ENCODE measurements at regions not wholly inside any gene's neighbourhood (a gene's known extent, or its start where the extent isn't known, plus 50 kb on each side); places are given as distances from the start of the nearest gene placed in this dataset.

DNA sequence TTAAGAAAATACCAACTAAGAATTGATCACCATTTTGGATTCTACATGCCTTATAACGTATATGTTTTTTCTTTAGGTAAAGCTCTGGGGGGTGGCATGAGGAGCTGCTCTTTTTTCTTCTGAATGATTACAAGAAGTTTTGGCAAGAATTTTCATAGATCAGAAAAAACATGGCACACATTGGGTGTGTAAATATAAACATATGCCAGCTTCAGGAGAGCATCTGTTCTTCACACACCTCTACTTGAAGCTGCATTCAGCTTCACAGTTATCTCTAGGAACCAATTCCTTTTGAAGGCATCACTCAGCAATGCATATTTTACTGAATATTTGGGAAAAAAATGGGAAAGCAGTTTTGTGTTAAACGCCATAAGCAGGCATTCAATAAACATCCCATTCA, 122.7 kb upstream of the GHR start (continued):
- TF ChIP-seq, protein P1, sequence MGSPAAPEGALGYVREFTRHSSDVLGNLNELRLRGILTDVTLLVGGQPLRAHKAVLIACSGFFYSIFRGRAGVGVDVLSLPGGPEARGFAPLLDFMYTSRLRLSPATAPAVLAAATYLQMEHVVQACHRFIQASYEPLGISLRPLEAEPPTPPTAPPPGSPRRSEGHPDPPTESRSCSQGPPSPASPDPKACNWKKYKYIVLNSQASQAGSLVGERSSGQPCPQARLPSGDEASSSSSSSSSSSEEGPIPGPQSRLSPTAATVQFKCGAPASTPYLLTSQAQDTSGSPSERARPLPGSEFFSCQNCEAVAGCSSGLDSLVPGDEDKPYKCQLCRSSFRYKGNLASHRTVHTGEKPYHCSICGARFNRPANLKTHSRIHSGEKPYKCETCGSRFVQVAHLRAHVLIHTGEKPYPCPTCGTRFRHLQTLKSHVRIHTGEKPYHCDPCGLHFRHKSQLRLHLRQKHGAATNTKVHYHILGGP (tag by site-specific recombination; IDR thresholded peaks at IDR 0.05): no peak
- TF ChIP-seq YY2 (tag by site-specific recombination; IDR thresholded peaks at IDR 0.05): no peak
- no peak for TF ChIP-seq ZXDB (tag by site-specific recombination; IDR thresholded peaks at IDR 0.05)
- TF ChIP-seq ZNF529 (tag by site-specific recombination; IDR thresholded peaks at IDR 0.05; ENCODE audit: insufficient replicate concordance): no peak
- TF ChIP-seq ZBTB48 (tag by site-specific recombination; IDR thresholded peaks at IDR 0.05): no peak
- TF ChIP-seq, protein P2, sequence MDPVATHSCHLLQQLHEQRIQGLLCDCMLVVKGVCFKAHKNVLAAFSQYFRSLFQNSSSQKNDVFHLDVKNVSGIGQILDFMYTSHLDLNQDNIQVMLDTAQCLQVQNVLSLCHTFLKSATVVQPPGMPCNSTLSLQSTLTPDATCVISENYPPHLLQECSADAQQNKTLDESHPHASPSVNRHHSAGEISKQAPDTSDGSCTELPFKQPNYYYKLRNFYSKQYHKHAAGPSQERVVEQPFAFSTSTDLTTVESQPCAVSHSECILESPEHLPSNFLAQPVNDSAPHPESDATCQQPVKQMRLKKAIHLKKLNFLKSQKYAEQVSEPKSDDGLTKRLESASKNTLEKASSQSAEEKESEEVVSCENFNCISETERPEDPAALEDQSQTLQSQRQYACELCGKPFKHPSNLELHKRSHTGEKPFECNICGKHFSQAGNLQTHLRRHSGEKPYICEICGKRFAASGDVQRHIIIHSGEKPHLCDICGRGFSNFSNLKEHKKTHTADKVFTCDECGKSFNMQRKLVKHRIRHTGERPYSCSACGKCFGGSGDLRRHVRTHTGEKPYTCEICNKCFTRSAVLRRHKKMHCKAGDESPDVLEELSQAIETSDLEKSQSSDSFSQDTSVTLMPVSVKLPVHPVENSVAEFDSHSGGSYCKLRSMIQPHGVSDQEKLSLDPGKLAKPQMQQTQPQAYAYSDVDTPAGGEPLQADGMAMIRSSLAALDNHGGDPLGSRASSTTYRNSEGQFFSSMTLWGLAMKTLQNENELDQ (tag by site-specific recombination; IDR thresholded peaks at IDR 0.05; ENCODE audit: low read depth): no peak

DNA sequence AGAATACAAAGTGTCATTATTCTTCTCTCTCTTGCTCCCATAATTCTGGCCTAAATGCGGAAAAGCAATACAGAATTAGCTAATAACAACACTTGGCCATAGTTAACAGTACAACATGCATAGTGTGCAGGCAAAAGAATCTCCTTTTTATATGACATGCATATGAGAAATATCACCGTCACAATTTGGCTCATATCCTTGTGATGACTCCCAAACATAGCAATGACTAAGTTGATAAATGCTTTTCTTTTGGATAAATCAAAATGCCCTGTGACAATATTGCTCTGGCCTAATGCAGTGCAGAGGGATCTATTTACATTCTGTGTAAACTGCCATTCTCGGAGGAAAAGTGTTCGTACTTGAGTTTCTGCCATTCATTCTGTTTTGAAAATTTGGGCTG, 121.9 kb upstream of the GHR start:
- CTCF ChIA-PET: no interaction called here
- Histone ChIP-seq H3K4me3 (ENCODE audit: low read depth, low read length) (no peak overlapping the region), H3K27ac (ENCODE audit: extremely low read depth, low read depth, low read length) (no peak overlapping the region), H3K9me3 (ENCODE audit: control insufficient read depth, insufficient read depth, low read depth, low read length) (no peaks in the 10 kb centered on the region; the same call in none of the 2 replicates), H3K36me3 (ENCODE audit: control insufficient read depth in 2 of 2, insufficient read depth in 1 of 2, low read length in 2 of 2) (no peaks in the 10 kb centered on the region), H3K4me1 (ENCODE audit: control insufficient read depth, insufficient read depth, low read length) (no peaks in the 10 kb centered on the region)
- POLR2A ChIA-PET: no interaction called here
- TF ChIP-seq ZNF501 (tag by site-specific recombination; IDR thresholded peaks at IDR 0.05) (no peak), PRDM1 (tag by site-specific recombination; IDR thresholded peaks at IDR 0.05) (no peak), SP7 (tag by site-specific recombination; IDR thresholded peaks at IDR 0.05) (no peak), ZNF19 (tag by site-specific recombination; IDR thresholded peaks at IDR 0.05; ENCODE audit: low read depth) (no peak), ZNF510 (tag by site-specific recombination; IDR thresholded peaks at IDR 0.05; ENCODE audit: insufficient replicate concordance) (no peak), EGR2 (tag by site-specific recombination; IDR thresholded peaks at IDR 0.05; ENCODE audit: low read depth) (no peak), ZNF324 (tag by site-specific recombination; IDR thresholded peaks at IDR 0.05) (no peak), BCL11B (tag by site-specific recombination; IDR thresholded peaks at IDR 0.05; ENCODE audit: low read depth) (no peak), ZSCAN16 (tag by site-specific recombination; IDR thresholded peaks at IDR 0.05) (no peak), ZNF350 (tag by site-specific recombination; IDR thresholded peaks at IDR 0.05) (no peak), MEIS1 (CRISPR knock-in tag; IDR thresholded peaks at IDR 0.05; ENCODE audit: borderline replicate concordance) (no peak)
- TF ChIP-seq, protein P3, sequence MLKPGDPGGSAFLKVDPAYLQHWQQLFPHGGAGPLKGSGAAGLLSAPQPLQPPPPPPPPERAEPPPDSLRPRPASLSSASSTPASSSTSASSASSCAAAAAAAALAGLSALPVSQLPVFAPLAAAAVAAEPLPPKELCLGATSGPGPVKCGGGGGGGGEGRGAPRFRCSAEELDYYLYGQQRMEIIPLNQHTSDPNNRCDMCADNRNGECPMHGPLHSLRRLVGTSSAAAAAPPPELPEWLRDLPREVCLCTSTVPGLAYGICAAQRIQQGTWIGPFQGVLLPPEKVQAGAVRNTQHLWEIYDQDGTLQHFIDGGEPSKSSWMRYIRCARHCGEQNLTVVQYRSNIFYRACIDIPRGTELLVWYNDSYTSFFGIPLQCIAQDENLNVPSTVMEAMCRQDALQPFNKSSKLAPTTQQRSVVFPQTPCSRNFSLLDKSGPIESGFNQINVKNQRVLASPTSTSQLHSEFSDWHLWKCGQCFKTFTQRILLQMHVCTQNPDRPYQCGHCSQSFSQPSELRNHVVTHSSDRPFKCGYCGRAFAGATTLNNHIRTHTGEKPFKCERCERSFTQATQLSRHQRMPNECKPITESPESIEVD (tag by site-specific recombination; IDR thresholded peaks at IDR 0.05): no peak
- TF ChIP-seq, protein P4, sequence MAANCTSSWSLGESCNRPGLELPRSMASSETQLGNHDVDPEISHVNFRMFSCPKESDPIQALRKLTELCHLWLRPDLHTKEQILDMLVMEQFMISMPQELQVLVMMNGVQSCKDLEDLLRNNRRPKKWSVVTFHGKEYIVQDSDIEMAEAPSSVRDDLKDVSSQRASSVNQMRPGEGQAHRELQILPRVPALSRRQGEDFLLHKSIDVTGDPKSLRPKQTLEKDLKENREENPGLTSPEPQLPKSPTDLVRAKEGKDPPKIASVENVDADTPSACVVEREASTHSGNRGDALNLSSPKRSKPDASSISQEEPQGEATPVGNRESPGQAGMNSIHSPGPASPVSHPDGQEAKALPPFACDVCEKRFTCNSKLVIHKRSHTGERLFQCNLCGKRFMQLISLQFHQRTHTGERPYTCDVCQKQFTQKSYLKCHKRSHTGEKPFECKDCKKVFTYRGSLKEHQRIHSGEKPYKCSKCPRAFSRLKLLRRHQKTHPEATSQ (tag by site-specific recombination; IDR thresholded peaks at IDR 0.05): no peak
- TF ChIP-seq, protein P5, sequence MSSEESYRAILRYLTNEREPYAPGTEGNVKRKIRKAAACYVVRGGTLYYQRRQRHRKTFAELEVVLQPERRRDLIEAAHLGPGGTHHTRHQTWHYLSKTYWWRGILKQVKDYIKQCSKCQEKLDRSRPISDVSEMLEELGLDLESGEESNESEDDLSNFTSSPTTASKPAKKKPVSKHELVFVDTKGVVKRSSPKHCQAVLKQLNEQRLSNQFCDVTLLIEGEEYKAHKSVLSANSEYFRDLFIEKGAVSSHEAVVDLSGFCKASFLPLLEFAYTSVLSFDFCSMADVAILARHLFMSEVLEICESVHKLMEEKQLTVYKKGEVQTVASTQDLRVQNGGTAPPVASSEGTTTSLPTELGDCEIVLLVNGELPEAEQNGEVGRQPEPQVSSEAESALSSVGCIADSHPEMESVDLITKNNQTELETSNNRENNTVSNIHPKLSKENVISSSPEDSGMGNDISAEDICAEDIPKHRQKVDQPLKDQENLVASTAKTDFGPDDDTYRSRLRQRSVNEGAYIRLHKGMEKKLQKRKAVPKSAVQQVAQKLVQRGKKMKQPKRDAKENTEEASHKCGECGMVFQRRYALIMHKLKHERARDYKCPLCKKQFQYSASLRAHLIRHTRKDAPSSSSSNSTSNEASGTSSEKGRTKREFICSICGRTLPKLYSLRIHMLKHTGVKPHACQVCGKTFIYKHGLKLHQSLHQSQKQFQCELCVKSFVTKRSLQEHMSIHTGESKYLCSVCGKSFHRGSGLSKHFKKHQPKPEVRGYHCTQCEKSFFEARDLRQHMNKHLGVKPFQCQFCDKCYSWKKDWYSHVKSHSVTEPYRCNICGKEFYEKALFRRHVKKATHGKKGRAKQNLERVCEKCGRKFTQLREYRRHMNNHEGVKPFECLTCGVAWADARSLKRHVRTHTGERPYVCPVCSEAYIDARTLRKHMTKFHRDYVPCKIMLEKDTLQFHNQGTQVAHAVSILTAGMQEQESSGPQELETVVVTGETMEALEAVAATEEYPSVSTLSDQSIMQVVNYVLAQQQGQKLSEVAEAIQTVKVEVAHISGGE (tag by site-specific recombination; conservative IDR thresholded peaks at IDR 0.05; ENCODE audit: low read depth): no peak
- TF ChIP-seq, protein P6, sequence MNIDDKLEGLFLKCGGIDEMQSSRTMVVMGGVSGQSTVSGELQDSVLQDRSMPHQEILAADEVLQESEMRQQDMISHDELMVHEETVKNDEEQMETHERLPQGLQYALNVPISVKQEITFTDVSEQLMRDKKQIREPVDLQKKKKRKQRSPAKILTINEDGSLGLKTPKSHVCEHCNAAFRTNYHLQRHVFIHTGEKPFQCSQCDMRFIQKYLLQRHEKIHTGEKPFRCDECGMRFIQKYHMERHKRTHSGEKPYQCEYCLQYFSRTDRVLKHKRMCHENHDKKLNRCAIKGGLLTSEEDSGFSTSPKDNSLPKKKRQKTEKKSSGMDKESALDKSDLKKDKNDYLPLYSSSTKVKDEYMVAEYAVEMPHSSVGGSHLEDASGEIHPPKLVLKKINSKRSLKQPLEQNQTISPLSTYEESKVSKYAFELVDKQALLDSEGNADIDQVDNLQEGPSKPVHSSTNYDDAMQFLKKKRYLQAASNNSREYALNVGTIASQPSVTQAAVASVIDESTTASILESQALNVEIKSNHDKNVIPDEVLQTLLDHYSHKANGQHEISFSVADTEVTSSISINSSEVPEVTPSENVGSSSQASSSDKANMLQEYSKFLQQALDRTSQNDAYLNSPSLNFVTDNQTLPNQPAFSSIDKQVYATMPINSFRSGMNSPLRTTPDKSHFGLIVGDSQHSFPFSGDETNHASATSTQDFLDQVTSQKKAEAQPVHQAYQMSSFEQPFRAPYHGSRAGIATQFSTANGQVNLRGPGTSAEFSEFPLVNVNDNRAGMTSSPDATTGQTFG (tag by site-specific recombination; IDR thresholded peaks at IDR 0.05; ENCODE audit: borderline replicate concordance): no peak

Data from HEK293 (cell line).